GM21723 (cell line): ENCODE measurements at regions not wholly inside any gene's neighbourhood (a gene's known extent, or its start where the extent isn't known, plus 50 kb on each side); places are given as distances from the start of the nearest gene placed in this dataset.
"Not testable (repeated sequence)": the region's sequence is repeated elsewhere in the genome, so short reads cannot be mapped to it uniquely, and the experiment has no call there.

ENCODE experiments used
- ATAC-seq: cut with Tn5 transposase; IDR thresholded peaks from one replicate; pipeline ENCODE4 v1.9.1; 2021; ENCODE audit warnings: mild to moderate bottlenecking, moderate library complexity; ENCODE audit not compliant: unreplicated experiment

DNA sequence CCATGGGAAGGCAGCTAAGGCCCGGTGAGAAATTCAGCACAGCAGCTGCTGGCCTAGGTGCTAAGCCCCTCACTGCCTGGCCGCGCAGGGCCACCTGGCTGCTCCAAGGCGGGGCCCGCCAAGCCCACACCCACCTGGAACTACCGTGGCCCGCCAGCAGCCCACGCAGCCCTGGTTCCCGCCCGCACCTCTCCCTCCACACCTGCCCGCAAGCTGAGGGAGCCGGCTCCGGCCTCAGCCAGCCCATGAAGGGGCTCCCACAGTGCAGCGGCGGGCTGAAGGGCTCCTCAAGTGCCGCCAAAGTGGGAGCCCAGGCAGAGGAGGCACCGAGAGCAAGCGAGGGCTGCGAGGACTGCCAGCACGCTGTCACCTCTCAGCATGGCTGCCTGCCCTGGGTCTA lies 146.9 kb upstream of the APOOL start:
- ATAC-seq: not testable (repeated sequence)

DNA sequence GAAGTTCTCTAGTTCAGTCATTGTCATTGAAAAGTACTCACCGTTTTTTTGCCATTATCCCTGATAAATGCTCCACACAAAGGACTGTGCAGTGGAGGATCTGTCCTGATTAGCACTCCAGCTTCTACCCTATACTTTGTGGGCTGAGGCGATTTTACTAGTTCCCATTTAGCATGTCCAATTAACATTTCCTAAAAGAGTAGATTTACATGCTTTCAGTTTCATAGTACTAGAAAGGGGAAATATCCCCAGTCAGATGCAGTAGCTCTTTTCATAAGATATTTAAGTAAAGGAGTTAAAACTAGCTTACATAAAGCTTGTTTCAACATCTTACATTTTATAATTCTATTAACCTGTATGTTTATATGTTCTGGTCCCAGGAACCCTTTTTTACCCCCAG lies 144.9 kb upstream of the APOOL start:
- not testable (repeated sequence) for ATAC-seq

DNA sequence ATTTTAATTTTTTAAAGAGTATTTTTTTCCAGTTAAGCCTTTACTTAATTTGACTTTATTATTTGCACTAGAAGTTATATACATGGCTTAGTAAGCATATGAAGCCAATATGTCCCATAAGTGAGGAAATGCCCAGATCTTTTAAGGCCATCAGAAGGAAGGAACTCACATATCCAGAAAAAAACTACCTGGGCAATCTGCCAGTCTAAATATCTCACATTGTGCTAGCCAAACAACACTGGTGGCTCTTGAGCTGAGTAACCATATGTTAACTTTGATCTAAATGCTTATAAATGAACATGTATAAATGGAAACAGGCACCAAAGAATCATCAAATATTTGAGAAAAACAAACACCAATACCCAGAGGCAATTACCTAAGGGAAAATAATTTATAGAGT lies 138.6 kb upstream of the APOOL start:
- no peak for ATAC-seq

DNA sequence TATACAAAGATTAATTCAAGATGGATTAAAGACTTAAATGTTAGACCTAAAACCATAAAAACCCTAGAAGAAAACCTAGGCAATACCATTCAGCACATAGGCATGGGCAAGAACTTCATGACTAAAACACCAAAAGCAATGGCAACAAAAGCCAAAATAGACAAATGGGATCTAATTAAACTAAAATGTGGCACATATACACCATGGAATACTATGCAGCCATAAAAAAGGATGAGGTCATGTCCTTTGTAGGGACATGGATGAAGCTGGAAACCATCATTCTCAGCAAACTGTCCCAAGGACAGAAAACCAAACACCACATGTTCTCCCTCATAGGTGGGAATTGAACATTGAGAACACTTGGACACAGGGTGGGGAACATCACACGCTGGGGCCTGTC lies 133.4 kb upstream of the APOOL start:
- ATAC-seq: not testable (repeated sequence)

DNA sequence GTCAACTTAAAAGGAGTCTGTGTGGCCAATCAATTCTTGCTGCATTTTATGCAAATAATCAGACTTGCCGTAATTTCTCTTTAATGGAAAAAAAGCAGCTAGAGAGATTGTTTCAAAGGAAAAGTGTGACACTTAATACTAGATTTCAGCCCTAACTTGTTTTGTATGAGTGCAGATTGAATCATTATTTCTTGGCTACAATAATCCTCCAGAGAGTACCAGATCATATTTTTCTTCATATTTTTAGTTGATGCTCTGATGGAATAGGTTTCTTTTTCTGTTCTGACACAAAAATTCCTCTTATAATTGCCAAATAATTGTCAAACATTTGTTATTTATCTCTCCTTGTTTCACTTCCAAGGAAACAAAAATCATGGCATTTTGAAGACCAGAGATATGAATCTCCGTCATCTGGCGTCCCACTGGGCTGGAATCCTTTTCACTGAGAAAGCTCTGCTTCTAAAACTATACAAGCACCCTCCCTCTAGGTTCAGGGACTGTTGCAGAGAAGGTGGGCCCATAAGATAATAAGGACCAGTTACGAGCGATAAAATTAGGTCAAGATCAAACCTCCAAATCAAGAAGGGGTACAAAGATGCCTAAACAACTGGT lies 131.4 kb upstream of the APOOL start:
- not testable (repeated sequence) for ATAC-seq

DNA sequence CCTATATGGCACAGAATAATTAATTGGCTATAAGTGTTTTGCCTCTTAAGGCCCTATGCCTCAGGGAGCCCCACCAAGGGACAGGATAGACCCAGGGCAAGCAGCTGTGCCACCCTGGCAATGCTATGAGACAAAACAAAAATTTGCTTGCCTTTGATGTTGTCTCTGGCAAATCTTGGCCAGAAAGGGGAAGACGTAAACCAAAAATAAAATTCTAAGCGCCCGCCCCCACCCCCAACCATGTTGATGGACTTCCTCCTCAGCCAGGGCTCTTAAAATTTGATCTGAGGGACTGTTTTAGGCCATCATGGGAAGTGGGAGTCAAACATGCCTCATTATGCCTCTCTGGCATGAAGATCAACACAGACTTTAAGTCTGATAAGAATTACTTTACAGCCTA lies 130.5 kb upstream of the APOOL start:
- no peak for ATAC-seq

DNA sequence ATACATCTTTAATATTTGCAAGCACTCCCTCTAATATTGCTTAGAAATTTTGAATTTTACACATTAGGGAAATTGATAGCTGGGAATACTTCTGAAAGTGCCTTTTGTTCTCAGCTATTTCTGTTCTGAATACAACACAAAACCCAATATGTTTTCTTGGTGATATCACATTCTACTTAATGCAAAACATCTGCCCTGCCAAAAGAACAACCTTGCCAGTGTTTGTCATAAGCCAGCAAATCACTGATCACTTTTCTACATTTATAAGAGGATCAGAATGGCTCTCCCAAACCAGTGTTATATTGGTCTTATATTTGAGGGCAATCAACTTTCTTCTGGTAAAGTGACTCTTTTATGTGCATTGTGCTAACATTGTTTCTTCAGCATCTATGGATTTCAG lies 126.8 kb upstream of the APOOL start:
- ATAC-seq: no peak

DNA sequence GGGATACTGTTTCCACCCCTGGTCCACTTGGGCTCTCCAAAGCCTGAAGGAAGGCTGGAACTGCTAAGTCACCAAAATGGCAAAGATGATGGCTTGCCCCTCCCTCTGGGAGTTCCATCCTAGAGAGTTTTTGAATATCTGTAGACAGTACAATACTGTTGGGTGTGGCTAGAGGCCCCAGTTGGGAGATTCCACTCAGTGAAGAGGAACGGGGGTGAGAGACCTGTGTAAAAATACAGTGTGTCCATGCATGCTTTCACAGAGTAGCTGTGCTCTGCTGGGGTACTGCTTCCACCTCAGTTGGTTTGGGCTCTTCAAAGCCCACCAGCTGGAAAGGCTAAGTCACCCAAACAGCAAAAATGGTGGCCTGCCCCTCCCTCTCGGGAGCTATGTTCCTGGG lies 109.8 kb upstream of the APOOL start:
- ATAC-seq: no peak

DNA sequence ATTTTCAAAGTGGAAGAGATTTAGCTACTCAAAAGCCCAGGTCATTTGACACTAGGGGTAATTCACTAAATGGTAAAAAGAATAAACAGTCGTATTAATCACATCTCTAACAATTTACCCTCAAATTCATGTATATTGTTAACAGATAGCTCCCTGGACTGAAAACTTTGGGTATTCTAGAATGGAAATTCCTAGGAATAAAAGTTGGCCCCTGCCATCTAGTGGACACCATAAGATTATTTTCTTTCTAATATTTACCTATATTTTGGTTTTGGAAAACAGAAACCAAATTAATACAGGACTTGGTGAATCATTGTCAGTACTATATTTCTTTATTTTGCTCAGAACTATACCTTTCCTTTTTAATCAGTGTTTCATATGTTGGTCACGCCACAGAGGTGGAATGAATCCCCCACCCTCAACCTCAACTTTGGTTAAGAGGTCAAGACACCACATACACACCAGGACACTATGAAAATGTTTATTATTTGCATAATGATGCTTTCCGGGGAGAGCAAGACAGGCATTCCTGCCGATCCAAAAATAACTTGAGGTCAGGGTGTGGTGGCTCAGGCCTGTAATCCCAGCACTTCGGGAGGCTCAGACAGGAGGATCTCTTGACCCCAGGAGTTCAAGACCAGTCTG lies 96.2 kb upstream of the APOOL start:
- no peak for ATAC-seq

DNA sequence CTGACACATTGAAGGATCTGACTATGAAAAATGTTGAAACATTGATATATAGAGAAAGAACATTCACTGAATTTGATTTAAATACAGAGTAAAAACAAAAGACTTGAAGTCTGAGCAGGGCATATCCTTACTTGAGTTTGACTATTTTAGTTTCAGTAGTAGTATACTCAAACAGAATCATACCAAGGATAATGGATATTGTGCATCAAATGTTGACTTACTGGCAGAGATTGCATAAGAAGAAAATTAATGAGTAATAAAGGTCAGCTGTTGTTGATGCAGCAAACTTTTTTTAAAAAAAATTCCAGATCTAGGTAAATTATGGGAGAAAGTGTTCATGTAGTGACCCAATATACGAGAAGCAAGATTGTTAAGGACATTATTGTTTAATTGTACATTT lies 94.5 kb upstream of the APOOL start:
- ATAC-seq: no peak

DNA sequence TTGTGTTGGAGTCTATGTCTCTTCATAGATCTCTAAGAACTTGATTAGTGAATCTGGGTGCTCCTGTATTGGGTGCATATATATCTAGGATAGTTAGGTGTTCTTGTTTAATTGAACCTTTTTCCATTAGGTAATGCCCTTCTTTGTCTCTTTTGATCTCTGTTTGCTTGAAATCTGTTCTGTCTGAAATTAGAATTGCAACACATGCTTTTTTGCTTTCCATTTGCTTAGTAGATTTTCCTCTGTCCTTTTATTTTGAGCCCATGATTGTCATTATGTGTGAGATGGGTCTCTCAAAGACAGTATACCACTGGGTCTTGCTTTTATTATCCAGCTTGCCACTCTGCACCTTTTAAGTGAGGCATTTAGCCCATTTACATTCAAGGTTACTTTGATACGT lies 79.1 kb upstream of the APOOL start:
- no peak for ATAC-seq

DNA sequence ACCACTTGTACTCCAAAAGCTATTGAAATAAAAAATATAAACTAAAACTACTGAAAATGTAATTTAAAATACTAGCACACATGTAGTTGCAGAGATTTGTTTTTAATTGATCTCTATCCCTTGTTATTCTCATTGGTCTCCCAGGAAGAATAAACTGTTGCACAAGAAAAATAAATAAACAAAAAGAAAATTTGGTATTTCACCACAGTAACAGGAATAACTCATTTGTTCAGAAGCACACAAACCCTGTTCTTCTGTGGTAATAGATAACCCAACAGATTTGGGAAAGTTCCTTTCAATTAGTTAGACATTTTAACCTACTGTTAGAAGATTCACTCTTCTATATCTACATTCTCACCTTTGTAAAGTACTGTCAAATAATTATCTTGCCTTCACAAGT lies 70.9 kb upstream of the APOOL start:
- no peak for ATAC-seq

DNA sequence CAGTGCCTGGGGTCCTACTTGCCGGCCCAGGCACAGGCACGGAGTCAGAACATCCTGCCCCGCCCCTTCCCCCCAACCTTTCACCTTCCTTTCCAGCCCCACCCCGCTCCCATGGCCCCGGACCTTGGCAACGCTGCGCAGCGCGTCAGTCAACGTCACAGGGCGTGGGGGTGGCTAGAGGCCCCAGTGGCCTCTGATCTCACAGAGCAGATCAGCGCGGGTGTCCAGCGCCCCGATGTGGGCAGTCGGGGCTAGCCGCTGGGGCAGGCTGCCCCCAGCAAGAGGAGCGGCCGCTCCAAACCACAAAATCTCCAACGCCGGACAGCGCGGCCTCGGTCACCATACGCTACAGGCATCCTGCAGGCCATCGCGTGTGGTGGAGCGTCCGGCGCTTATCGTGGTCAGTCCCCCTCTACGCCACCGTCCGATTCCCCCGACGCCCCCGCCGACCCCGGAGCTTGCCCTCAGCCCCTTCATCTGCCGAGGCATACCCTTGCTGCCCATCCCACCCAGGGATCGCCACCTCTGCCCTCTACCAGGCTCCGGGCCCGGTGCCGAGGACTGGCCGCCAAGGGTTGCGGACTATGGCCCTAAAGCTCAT lies 69.6 kb upstream of the APOOL start:
- no peak for ATAC-seq
